ENCODE measurements at regions not wholly inside any gene's neighbourhood (a gene's known extent, or its start where the extent isn't known, plus 50 kb on each side); places are given as distances from the start of the nearest gene placed in this dataset.
"Not testable (repeated sequence)": the region's sequence is repeated elsewhere in the genome, so short reads cannot be mapped to it uniquely, and the experiment has no call there.

DNA sequence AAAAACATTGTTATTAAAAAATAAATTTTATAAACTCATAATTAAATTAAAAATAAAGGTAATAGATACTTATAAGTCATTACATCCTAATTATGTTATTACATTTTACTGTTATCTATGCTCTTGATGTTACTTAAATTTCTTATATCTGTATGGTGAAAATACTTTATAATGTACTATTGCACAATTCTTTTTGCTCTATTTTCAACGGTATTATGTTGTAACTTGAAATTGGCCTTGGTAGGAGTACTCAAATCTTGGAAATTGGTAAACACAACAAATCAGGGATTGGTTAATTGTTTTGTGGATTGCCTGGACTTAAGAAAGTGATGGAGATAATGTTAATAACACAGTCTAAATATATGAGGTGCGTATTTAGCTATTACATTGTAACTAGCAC, 273.3 kb downstream of the MDFIC start:
- no peak for DNase-seq

DNA sequence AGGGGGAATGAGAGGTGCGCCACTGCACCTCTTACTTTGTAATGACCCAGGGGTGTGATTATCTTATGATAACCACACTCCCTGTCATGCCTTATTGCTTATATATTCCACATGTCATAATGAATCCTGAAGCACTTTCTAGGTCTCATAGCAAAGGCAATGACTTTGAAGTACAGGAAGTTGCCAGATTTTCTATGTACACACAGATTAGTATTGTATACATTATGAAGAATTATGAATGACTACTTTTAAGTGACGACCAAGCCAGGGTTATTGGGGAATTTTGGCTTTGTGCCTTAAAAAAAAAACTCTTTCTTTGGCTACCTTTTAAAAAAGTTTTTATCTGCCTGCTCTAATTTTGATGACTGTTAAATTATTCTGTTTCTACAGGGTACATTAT, 269.6 kb downstream of the MDFIC start:
- no peak for DNase-seq

DNA sequence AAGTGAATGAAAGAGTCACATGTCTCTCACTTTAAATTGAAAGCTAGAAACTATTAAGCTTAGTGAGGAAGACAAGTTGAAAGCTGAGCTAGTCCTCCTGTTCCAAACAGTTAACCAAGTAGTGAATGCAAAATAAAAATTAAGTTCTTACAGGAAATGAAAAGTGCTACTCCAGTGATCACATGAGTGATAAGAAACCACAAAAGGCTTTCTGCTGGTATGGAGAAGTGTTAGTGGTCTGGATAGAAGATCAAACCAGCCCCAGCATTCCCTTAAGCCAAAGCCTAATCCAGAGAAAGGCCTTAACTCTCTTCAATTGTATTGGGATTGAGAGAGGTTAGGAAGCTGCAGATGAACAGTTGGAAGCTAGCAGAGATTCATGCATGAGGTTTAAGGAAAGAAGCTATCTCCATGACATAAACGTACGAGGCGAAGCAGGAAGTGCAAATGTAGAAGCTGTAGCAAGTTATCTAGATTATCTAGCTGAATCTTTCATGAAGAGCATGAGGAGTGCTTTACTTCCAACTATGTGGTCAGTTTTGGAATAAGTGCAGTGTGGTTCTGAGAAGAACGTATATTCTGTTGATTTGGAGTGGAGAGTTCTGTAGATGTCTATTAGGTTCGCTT, 261.6 kb downstream of the MDFIC start:
- DNase-seq = peak; percentile 11 to 28

DNA sequence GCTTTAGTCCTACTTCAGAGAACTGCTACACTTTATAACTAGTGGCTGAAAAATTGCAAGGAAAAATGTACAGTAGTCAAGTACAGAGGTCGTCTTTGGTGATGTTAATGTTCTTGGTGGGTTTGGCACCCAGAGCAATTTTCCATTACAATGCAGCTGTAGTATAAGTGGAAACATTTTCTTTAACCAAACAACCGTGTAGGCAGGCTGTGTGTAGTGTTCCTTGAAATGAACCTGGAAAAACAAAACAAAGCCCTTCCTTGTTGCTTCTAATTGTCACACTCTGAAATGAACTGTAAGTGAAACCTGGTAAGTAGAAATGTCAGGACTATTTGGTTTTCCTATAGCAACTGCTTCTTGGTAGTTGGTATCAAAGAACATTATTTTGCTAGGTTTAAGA, 256.9 kb downstream of the MDFIC start:
- no peak for DNase-seq

DNA sequence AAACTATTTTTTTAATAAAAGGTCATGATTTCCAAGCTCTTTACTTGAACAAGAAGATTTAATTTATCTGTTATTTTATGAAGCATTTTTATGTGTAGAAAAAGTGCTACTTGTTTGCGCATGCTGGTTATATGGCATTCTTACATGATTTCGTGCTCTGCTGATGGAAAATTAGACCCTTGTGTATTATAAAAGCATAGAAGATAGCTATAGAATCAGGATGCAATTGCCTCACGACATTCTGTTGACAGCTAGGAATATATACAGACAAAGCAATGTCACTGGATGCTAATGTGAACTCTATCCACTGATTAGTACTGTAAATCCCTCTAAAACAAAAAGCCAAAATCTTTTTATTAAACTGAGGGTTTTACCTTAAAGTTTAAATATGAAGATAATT, 255.9 kb downstream of the MDFIC start:
- no peak for DNase-seq

DNA sequence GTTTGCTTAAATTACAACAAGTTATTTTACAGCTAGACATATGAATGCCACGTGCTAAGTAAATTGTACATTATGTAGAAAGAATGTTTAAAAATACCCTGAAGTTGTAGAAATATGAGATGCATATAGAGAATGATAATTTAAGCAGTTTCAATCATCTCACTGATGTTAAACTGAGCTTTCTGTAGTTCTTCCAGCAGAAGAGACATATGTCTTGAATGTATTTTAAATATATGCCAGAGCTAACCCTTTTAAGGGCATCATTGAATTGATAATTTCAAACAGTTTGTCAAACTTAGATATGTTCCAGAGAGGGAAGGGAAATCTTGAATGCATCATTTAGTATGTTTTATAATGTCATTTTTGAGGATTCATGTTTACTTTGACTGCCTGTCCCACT, 255.2 kb downstream of the MDFIC start:
- DNase-seq = no peak

DNA sequence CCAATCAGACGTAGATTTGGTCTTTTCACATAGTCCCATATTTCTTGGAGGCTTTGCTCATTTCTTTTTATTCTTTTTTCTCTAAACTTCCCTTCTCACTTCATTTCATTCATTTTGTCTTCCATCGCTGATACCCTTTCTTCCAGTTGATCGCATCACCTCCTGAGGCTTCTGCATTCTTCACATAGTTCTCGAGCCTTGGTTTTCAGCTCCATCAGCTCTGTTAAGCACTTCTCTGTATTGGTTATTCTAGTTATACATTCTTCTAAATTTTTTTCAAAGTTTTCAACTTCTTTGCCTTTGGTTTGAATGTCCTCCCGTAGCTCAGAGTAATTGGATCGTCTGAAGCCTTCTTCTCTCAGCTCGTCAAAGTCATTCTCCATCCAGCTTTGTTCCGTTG, 250.5 kb downstream of the MDFIC start:
- DNase-seq = not testable (repeated sequence)

DNA sequence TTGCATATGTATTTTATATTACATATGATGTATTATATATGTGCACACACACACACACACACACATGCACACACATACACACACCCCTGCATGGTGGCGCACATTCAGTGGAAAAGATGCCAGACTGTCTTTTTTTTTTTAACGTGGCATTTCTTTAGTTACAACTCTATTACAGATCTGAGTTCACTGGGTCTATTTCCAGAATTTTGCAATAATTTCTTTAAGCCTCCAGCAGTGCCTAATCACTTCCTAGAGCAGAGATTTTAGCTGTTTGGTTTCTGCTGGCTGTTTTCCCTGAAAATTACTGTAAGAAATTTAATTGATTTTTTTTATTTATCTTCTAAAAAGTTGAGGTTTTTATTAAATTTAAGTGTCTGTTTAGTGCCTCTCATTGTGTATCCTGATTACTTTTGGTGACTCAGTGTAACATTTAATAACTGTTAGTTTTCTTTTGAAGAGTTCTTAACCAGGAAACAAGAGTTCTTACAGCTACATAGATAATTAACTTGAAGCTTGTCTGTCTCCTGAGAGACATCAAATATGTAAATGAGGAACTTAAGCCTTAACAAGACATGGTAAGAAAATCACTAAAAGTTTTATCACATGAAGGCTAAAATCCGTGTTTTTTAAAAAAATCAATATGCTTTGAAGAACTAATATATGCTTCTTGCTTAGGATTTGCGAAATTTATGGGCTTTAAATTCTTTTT, 232.0 kb downstream of the MDFIC start:
- no peak for DNase-seq

DNA sequence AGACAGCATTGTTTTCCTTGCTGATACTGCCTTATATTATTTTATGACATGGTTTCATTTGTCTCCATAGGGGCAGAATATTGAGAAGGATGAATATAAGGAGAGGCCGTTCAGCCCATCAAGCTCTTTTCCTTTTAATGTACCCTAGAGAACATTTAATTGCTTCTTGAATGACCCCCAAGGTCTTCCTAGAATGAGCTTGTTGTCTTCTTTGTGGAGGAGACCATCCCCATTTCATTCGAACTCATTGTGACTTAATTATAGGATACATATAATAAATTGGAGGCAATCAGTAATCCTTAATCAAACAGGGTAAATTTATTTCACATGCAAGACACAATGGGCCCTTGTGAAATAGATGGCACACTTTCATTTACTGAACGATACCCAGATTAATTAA, 231.3 kb downstream of the MDFIC start:
- no peak for DNase-seq

DNA sequence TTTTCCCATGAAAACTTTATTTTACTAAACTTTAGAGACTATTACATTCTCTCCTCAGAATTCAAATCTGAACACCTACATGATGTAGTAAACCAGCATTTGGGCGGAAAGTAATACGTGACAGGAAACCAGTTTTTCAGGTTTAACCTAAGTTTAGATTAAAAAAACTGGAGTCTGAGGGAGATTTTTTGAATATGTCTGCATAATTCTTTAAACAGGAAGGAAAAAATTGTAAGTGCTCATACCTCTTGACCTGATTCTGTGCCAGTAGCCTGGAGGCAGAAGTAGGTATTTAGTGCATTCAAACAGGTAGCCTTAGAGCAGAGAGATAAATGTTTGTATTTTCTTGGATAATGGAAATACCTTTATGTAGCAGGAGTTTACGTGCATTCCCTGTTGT, 224.3 kb downstream of the MDFIC start:
- no peak for DNase-seq

DNA sequence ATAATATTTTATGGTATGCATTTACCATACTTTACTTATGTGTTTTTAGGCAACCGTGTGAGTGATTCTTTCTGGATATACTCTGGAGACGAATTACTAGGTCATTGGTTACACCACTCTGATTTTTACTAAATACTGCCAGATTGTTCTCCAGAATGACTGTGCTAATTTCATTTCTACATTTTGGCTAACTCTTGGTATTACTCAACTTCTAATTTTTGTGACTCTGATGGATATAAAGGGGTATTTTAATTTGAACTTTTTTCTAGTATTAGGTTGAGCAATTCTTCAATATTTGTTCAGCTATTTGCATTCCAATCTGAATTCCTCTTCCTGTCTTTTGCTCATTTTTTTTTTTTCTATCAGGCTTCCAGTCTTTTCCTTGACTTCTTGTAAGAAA, 223.6 kb downstream of the MDFIC start:
- DNase-seq = peak in 1 of 2 experiments; percentile 4

DNA sequence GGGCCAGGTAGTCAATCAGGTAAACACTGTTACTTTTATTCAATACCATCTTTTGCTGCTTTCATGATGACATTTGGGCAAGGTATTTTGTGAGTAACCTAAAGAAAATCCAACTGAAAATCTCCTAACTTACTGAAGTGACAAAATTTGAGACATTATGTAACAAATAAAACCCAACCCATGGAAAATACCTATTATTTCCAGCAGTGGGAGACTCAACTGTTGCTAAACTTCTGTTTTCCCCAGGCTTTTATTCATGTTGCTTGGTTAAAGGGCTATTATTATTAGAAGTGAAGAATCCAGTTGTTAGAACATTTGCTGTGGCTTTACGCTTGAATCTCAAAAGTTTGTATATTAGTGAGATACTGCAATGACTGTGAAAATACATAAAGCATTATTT, 215.9 kb downstream of the MDFIC start:
- DNase-seq = no peak

DNA sequence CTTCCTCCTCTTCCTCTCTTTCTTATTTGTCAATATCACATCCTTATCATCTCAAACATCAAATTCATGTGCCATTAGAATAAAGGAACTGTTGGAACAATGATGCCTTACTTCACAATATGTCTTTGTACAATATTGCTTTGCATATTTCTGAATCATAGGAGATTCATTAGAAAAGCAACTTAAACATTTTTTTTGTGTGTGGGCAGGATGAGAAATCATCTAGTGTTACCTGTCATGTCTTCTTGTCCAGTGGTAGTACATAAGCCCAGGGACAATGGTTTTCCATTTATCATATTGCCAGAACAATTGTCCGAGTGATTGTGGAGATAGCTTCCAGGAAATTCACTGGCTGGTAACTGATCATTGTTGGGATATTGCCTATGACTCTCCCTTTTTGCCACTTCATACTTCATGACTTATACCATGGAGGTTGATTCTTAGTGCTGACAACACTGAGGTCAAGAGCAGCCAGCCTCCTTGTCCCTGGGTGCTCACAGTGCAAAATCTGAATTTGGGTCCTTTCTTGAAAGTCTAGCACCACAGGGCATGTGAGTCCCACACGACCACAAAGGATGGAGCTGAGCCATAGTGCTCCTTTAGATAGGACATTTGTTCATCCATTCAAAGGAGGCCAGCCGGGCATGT, 215.0 kb downstream of the MDFIC start:
- DNase-seq = no peak

DNA sequence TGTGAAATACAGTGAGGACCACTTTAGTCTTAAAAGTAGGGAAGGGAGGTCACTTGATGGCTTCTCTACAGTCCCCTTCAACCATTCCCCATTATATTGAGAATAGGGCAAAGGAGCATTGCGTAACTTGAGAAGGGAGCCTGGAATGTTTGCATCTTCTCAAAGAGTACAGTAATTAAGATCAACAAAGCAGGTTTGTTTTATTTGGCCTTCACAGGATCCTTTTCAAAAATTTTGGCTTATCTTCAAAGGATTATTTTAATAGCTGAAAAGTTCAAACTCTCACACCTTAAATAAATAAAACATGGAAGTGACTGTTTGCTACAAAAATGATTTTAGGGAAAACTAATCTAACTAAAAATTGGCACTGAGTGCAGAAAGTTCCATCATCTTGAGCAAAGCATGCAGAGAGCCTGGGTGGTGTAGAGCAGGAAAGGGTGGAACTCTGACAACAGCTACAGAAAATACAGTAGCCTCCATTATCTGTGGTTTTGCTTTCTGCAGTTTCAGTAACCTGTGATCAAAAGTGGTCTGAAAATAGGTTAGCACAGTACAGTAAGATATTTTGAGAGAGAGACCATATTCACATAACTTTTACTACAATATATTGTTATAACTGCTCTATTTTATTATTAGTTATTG, 214.0 kb downstream of the MDFIC start:
- DNase-seq = no peak

DNA sequence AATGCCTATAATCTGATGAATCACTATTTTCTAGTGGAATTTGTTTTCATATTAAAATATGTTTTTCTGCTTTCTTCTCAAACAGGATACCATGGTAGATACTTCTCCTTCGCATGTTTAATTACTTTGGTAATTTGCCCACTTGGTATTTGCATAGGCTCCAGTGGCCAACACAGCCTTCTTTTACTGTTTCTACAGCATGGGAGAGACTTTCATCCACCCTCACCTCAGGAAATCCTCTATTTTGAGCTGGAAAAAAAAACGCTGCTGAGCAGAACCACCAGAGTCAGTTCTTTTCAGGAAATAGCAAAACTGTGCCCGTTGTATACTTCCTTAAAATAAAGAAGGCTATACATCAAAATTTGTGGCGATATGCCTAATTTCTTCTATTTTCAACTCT, 213.3 kb downstream of the MDFIC start:
- DNase-seq = peak; percentile 6 to 8

DNA sequence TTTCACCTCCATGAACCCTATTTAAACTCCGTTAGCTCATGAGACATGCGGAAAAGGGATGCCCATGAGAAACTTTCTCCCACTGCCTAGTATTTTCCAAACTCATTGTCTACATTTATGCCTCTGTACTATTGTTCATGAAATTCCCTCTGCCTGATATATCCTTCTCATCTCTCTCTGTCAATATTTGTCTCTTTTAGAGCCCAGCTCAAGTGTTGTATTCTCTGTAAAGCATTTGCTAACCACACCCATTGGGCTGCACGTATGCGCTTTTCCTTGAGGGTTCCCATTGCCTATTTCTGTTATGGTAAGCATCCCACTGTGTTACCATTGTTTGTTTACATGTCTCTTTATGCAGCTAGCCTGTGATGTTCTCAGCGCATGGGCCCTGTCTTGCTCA, 211.4 kb downstream of the MDFIC start:
- no peak for DNase-seq

DNA sequence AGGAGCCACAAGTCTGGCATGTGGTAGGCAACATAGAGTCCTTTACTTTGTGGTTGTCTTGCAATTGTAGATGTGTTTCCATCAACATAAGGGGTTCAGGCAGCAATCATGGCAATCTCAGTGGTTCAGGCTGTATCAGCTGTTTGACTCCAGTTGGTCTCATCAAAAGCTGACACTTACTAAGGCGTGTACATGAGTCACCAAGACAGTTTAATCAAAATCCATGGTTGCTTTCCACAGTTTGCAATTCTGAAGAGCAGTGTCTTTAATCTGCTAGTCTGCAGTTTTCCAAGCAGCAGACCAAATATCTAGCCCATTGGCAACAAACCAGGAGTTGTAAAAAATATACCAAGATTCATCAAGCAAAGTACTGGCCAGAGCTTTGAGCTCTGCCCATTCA, 210.2 kb downstream of the MDFIC start:
- no peak for DNase-seq

DNA sequence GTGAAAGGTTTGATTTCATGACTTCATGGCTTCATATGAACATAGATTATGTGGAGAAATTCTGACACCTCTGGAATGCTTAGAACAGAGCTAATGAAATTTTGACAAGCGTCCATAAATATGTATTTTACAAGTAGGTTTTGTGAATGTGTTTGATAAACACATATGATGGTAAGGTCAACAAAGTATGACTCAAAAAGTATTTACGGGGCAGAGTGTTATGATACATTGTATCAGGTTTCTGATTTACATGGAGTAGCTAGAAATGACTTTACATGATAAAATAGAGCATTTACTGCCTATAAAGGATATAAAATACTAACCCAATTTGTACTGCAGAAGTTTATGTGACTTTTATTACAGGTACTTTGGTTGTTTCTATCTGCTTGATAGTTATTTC, 206.3 kb downstream of the MDFIC start:
- no peak for DNase-seq

DNA sequence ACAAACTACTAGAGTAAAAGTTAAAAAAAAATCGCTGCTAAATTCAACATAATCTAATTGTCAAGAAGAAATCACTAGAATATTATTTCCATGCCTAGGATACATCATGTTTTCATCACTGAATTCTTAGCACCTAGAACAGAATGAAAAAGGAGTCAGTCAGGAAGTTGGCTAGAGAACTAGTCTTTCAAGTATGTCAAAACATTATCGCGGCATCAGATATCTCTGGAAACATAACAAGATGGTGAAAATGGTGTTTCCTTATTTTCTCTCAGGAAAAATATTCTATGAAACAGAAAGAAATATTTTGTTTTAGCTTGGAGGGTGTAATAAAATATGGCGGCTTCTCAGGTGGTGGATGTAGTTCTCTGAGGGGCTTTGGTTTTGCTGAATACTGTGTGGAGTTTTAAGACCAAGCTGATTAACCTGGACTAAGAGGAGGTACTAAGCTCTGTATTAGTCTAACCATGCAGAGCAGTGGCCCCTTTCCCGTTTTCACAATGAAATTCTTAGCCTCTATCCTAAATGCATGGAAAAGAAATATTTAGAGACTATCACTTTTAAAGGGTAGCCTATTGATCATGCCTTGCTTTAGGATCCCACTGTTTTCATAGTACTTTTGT, 205.6 kb downstream of the MDFIC start:
- DNase-seq = no peak

DNA sequence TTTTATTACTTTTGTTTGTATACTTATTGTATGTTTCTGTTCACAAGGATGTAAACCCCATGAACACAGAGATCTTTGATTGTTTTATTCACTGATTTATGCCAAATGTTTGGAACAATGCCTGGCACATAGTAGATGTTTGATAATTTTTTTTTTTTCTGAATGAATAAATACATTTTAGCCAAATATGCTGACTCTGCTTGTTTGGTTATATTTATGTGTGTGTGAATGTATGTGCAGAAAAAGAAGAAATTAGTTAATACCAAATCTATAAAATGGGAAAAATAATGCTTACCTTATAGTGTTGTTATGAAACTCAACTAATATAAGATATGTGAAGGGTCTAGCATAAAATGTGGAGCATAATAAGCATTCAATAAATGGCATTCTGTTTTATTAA, 203.9 kb downstream of the MDFIC start:
- no peak for DNase-seq

DNA sequence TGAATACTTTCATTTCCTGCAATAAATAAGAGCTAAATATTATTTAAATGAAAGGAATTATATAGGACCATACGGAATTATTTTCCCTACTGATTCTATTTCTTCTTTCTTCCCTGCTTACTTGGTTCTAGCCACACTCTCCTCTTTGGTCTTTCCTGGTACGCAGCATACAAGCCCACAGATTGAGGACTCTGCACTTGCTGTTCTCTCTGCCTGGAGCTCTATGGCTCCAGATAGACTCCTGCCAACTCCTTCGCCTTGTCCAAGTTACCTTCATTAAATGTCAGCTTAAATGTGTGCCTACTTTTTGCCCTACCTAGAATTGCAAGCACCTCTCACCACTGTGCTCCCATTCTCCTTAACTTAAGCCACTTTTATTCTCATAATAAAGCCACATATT, 203.4 kb downstream of the MDFIC start:
- no peak for DNase-seq

DNA sequence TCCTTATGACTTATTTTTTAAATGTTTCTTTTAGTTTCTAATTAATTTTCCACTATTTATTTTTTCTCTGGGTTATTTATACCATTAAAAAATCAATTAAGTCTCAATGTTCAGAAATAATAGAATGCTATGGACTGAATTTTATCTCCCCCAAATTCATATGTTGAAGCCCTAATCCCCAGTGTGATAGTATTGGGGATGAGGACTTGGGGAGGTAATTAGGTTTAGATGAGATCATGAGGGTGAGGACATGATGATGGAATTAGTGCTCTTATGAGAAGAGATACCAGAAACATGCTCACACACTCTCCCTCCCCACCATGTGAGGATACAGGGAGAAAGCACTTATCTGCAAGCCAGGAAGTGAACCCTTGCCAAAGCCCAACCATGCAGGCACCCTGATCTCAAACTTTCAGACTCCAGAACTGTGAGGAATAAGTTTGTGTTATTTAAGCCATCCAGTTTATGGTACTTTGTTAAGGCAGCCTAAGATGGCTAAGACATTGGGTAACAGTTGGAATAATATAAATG, 202.6 kb downstream of the MDFIC start:
- DNase-seq = no peak

DNA sequence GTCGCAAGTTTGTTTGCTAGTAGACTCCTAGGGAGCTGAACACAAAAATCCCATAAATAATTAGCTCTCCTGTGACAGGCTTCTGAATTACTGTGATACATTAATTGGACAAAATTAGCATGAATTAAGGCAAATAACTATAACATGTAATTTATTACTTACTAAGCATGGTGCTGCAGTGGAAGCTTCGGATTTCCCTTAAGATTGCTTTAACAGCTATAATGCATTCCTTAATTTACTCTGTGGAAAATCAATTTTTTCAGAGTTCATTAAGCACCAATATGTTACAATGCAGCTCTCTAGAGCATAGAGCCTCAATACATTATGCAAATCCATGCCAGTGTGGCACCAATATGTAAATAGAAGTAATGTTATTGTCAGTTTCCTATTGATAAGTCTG, 201.5 kb downstream of the MDFIC start:
- DNase-seq = no peak

Data from AML-193 (cell line).